GM23338 (cell line): ENCODE measurements at regions not wholly inside any gene's neighbourhood (a gene's known extent, or its start where the extent isn't known, plus 50 kb on each side); places are given as distances from the start of the nearest gene placed in this dataset.

ENCODE experiments used
- ATAC-seq: fragments of 200-7000 bp; cut with Tn5 transposase; 3 replicates; pipeline ENCODE4 v1.9.1; 2020
- DNase-seq: peaks from one replicate; pipeline ENCODE4 v3.0.0-alpha.2; 2015; ENCODE audit warnings: low spot score
- H2AFZ ChIP-seq: fragments of 200-600 bp; sonication (generic); 2 replicates; pipeline ENCODE4 v1.8.0; 2016; ENCODE audit warnings: antibody characterized with exemption, mild to moderate bottlenecking, moderate library complexity
- H3F3A ChIP-seq: fragments of 200-600 bp; sonication (generic); replicated peaks from 2 replicates; pipeline ENCODE4 v1.8.0; 2017; ENCODE audit warnings: antibody characterized with exemption, mixed run types, low read depth
- H3K27ac ChIP-seq: fragments of 200-600 bp; sonication (generic); 2 replicates; pipeline ENCODE4 v1.6.1; 2016; ENCODE audit warnings: low read depth
- H3K27me3 ChIP-seq: fragments of 200-600 bp; sonication (generic); 2 replicates; pipeline ENCODE4 v1.8.0; 2016; ENCODE audit warnings: mild to moderate bottlenecking, mixed run types, moderate library complexity; ENCODE audit not compliant: insufficient read depth
- H3K36me3 ChIP-seq: fragments of 200-600 bp; sonication (generic); 2 replicates; pipeline ENCODE4 v1.8.0; 2016; ENCODE audit warnings: mild to moderate bottlenecking; ENCODE audit not compliant: insufficient read depth
- H3K4me1 ChIP-seq: fragments of 200-600 bp; sonication (generic); 2 replicates; pipeline ENCODE4 v1.8.0; 2016; ENCODE audit warnings: mild to moderate bottlenecking, moderate library complexity; ENCODE audit not compliant: insufficient read depth
- H3K4me2 ChIP-seq: fragments of 200-600 bp; sonication (generic); 2 replicates; pipeline ENCODE4 v1.7.1; 2017; ENCODE audit warnings: mixed run types
- H3K4me3 ChIP-seq: fragments of 200-600 bp; sonication (generic); 2 replicates; pipeline ENCODE4 v1.6.1; 2016; ENCODE audit warnings: mixed run types
- H3K79me2 ChIP-seq: fragments of 200-600 bp; sonication (generic); replicated peaks from 2 replicates; pipeline ENCODE4 v1.8.0; 2017; ENCODE audit warnings: mild to moderate bottlenecking; ENCODE audit not compliant: insufficient read depth
- H3K9me2 ChIP-seq: fragments of 200-600 bp; sonication (generic); 2 replicates; pipeline ENCODE4 v1.8.0; 2017; ENCODE audit not compliant: insufficient read depth
- H4K20me1 ChIP-seq: fragments of 200-600 bp; sonication (generic); replicated peaks from 2 replicates; pipeline ENCODE4 v1.8.0; 2017; ENCODE audit warnings: mild to moderate bottlenecking; ENCODE audit not compliant: insufficient read depth
- H3K27ac Mint-ChIP-seq: 2 replicates; pipeline ENCODE4 v1.8.0; 2020; ENCODE audit warnings: inconsistent platforms, mild to moderate bottlenecking, moderate library complexity, mixed read lengths
- H3K27me3 Mint-ChIP-seq: 3 replicates; pipeline ENCODE4 v1.8.0; 2022; ENCODE audit warnings: low read depth, mild to moderate bottlenecking, moderate library complexity, mixed read lengths, inconsistent platforms; ENCODE audit not compliant: insufficient read depth, poor library complexity
- H3K36me3 Mint-ChIP-seq: 3 replicates; pipeline ENCODE4 v1.8.0; 2021; ENCODE audit warnings: low read depth, mild to moderate bottlenecking, inconsistent platforms, moderate library complexity, mixed read lengths
- H3K4me1 Mint-ChIP-seq: 3 replicates; pipeline ENCODE4 v1.8.0; 2020; ENCODE audit warnings: mild to moderate bottlenecking, inconsistent platforms, mixed read lengths
- H3K4me3 Mint-ChIP-seq: 3 replicates; pipeline ENCODE4 v1.8.0; 2021; ENCODE audit warnings: moderate library complexity, mild to moderate bottlenecking, inconsistent platforms, mixed read lengths
- H3K9me3 Mint-ChIP-seq: 3 replicates; pipeline ENCODE4 v1.8.0; 2020; ENCODE audit warnings: moderate library complexity, mild to moderate bottlenecking, inconsistent platforms, mixed read lengths
- CREB1 ChIP-seq: fragments of 250-450 bp; sonication (Bioruptor Pico); IDR thresholded peaks from 2 replicates; pipeline ENCODE4 v1.5.0; 2020; ENCODE audit warnings: low read depth, mild to moderate bottlenecking, moderate library complexity
- EZH2 ChIP-seq: fragments of 200-600 bp; sonication (generic); IDR thresholded peaks from one replicate; pipeline ENCODE4 v1.8.0; 2017; ENCODE audit warnings: antibody characterized with exemption, mild to moderate bottlenecking, low read depth; ENCODE audit not compliant: unreplicated experiment
- EZH2phosphoT487 ChIP-seq: fragments of 200-600 bp; sonication (generic); IDR thresholded peaks from one replicate; pipeline ENCODE4 v1.8.1; 2018; ENCODE audit warnings: antibody characterized with exemption; ENCODE audit not compliant: unreplicated experiment
- JUNB ChIP-seq: IDR thresholded peaks from one replicate; pipeline ENCODE4 v1.6.1; 2016; ENCODE audit warnings: antibody characterized with exemption; ENCODE audit not compliant: unreplicated experiment
- NANOG ChIP-seq: IDR thresholded peaks from 2 replicates; pipeline ENCODE4 v1.6.1; 2016; ENCODE audit warnings: antibody characterized with exemption, borderline replicate concordance
- POLR2AphosphoS5 ChIP-seq: IDR thresholded peaks from 2 replicates; pipeline ENCODE4 v1.6.1; 2016; ENCODE audit warnings: antibody characterized with exemption, low read depth
- STAT1 ChIP-seq: IDR thresholded peaks from one replicate; pipeline ENCODE4 v1.6.1; 2016; ENCODE audit warnings: antibody characterized with exemption; ENCODE audit not compliant: unreplicated experiment
- ZNF114 ChIP-seq: fragments of 250-450 bp; sonication (Bioruptor Pico); IDR thresholded peaks from 2 replicates; pipeline ENCODE4 v1.5.0; 2020; ENCODE audit warnings: mild to moderate bottlenecking, moderate library complexity
- ZNF331 ChIP-seq: fragments of 250-450 bp; sonication (Bioruptor Pico); IDR thresholded peaks from 2 replicates; pipeline ENCODE4 v1.5.0; 2020; ENCODE audit warnings: low read depth, mild to moderate bottlenecking, moderate library complexity
- TF ChIP-seq, protein P1 (sequence below): fragments of 250-450 bp; sonication (Bioruptor Pico); IDR thresholded peaks from 2 replicates; pipeline ENCODE4 v1.5.0; 2020; ENCODE audit warnings: mild to moderate bottlenecking, moderate library complexity
- TF ChIP-seq, protein P2 (sequence below), 2 experiments: fragments of 200-600 bp in 1 of 2; sonication (generic) in 1 of 2; conservative IDR thresholded peaks; 2 replicates each; pipeline versions ENCODE4 v1.5.1 to v1.6.1; 2016 to 2017; ENCODE audit warnings: antibody characterized with exemption in 2 of 2, low read depth in 2 of 2, mild to moderate bottlenecking in 2 of 2, moderate library complexity in 1 of 2
- TF ChIP-seq, protein P3 (sequence below): IDR thresholded peaks from one replicate; pipeline ENCODE4 v1.6.1; 2018; ENCODE audit warnings: antibody characterized with exemption; ENCODE audit not compliant: unreplicated experiment
- TF ChIP-seq, protein P4 (sequence below): IDR thresholded peaks from 2 replicates; pipeline ENCODE4 v1.6.1; 2016; ENCODE audit warnings: antibody characterized with exemption

DNA sequence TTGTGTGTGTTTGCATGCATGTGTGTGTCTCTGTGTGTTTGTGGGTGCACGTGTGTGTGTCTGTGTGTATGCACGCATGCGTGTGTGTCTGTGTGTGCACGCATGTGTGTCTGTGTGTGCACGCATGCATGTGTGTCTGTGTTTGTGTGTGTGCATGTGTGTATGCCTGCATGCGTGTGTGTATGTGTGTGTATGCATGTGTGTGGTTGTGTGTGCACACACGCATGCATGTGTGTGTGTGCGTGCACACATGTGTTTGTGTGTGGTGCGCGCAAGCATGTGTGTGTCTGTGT, 239.9 kb upstream of the TNRC6C start:
- ATAC-seq, result no peak
- H3K27me3 ChIP-seq, result no peaks in the 10 kb centered on the region
- Mint-ChIP-seq H3K27ac (no peak overlapping the region), H3K9me3 (peaks cover 38% of the 10 kb centered on the region), H3K4me3 (no peak overlapping the region), H3K4me1 (peaks cover 18% of the 10 kb centered on the region), H3K36me3 (peaks cover 21% of the 10 kb centered on the region), H3K27me3 (peaks cover 6% of the 10 kb centered on the region)
- no peaks in the 10 kb centered on the region for H3K79me2 ChIP-seq
- DNase-seq, result no peak
- H3K4me3 ChIP-seq, result no peak overlapping the region
- H3K4me2 ChIP-seq, result no peak overlapping the region
- H3K36me3 ChIP-seq, result peaks cover 4% of the 10 kb centered on the region; the same call in 1 of the 2 replicates
- no peaks in the 10 kb centered on the region for H4K20me1 ChIP-seq
- no peak overlapping the region for H3K27ac ChIP-seq
- peaks cover 9% of the 10 kb centered on the region for H3F3A ChIP-seq
- no peak overlapping the region for H2AFZ ChIP-seq
- peaks cover 6% of the 10 kb centered on the region; the same call in 1 of the 2 replicates for H3K4me1 ChIP-seq
- TF ChIP-seq ZNF114 (CRISPR knock-in tag) (no peak), EZH2 (no peak), NANOG (no peak), STAT1 (no peak), ZNF331 (CRISPR knock-in tag) (no peak), POLR2AphosphoS5 (no peak), CREB1 (no peak), JUNB (no peak), EZH2phosphoT487 (no peak)
- TF ChIP-seq, protein P1, sequence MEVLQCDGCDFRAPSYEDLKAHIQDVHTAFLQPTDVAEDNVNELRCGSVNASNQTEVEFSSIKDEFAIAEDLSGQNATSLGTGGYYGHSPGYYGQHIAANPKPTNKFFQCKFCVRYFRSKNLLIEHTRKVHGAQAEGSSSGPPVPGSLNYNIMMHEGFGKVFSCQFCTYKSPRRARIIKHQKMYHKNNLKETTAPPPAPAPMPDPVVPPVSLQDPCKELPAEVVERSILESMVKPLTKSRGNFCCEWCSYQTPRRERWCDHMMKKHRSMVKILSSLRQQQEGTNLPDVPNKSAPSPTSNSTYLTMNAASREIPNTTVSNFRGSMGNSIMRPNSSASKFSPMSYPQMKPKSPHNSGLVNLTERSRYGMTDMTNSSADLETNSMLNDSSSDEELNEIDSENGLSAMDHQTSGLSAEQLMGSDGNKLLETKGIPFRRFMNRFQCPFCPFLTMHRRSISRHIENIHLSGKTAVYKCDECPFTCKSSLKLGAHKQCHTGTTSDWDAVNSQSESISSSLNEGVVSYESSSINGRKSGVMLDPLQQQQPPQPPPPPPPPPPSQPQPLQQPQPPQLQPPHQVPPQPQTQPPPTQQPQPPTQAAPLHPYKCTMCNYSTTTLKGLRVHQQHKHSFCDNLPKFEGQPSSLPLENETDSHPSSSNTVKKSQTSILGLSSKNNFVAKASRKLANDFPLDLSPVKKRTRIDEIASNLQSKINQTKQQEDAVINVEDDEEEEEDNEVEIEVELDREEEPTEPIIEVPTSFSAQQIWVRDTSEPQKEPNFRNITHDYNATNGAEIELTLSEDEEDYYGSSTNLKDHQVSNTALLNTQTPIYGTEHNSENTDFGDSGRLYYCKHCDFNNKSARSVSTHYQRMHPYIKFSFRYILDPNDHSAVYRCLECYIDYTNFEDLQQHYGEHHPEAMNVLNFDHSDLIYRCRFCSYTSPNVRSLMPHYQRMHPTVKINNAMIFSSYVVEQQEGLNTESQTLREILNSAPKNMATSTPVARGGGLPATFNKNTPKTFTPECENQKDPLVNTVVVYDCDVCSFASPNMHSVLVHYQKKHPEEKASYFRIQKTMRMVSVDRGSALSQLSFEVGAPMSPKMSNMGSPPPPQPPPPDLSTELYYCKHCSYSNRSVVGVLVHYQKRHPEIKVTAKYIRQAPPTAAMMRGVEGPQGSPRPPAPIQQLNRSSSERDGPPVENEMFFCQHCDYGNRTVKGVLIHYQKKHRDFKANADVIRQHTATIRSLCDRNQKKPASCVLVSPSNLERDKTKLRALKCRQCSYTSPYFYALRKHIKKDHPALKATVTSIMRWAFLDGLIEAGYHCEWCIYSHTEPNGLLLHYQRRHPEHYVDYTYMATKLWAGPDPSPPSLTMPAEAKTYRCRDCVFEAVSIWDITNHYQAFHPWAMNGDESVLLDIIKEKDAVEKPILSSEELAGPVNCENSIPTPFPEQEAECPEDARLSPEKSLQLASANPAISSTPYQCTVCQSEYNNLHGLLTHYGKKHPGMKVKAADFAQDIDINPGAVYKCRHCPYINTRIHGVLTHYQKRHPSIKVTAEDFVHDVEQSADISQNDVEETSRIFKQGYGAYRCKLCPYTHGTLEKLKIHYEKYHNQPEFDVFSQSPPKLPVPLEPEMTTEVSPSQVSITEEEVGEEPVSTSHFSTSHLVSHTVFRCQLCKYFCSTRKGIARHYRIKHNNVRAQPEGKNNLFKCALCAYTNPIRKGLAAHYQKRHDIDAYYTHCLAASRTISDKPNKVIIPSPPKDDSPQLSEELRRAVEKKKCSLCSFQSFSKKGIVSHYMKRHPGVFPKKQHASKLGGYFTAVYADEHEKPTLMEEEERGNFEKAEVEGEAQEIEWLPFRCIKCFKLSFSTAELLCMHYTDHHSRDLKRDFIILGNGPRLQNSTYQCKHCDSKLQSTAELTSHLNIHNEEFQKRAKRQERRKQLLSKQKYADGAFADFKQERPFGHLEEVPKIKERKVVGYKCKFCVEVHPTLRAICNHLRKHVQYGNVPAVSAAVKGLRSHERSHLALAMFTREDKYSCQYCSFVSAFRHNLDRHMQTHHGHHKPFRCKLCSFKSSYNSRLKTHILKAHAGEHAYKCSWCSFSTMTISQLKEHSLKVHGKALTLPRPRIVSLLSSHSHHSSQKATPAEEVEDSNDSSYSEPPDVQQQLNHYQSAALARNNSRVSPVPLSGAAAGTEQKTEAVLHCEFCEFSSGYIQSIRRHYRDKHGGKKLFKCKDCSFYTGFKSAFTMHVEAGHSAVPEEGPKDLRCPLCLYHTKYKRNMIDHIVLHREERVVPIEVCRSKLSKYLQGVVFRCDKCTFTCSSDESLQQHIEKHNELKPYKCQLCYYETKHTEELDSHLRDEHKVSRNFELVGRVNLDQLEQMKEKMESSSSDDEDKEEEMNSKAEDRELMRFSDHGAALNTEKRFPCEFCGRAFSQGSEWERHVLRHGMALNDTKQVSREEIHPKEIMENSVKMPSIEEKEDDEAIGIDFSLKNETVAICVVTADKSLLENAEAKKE, result no peak
- TF ChIP-seq, protein P2, sequence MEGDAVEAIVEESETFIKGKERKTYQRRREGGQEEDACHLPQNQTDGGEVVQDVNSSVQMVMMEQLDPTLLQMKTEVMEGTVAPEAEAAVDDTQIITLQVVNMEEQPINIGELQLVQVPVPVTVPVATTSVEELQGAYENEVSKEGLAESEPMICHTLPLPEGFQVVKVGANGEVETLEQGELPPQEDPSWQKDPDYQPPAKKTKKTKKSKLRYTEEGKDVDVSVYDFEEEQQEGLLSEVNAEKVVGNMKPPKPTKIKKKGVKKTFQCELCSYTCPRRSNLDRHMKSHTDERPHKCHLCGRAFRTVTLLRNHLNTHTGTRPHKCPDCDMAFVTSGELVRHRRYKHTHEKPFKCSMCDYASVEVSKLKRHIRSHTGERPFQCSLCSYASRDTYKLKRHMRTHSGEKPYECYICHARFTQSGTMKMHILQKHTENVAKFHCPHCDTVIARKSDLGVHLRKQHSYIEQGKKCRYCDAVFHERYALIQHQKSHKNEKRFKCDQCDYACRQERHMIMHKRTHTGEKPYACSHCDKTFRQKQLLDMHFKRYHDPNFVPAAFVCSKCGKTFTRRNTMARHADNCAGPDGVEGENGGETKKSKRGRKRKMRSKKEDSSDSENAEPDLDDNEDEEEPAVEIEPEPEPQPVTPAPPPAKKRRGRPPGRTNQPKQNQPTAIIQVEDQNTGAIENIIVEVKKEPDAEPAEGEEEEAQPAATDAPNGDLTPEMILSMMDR (conservative IDR thresholded peaks at IDR 0.05; ENCODE audit: low read depth in 2 of 2), result no peak
- TF ChIP-seq, protein P3, sequence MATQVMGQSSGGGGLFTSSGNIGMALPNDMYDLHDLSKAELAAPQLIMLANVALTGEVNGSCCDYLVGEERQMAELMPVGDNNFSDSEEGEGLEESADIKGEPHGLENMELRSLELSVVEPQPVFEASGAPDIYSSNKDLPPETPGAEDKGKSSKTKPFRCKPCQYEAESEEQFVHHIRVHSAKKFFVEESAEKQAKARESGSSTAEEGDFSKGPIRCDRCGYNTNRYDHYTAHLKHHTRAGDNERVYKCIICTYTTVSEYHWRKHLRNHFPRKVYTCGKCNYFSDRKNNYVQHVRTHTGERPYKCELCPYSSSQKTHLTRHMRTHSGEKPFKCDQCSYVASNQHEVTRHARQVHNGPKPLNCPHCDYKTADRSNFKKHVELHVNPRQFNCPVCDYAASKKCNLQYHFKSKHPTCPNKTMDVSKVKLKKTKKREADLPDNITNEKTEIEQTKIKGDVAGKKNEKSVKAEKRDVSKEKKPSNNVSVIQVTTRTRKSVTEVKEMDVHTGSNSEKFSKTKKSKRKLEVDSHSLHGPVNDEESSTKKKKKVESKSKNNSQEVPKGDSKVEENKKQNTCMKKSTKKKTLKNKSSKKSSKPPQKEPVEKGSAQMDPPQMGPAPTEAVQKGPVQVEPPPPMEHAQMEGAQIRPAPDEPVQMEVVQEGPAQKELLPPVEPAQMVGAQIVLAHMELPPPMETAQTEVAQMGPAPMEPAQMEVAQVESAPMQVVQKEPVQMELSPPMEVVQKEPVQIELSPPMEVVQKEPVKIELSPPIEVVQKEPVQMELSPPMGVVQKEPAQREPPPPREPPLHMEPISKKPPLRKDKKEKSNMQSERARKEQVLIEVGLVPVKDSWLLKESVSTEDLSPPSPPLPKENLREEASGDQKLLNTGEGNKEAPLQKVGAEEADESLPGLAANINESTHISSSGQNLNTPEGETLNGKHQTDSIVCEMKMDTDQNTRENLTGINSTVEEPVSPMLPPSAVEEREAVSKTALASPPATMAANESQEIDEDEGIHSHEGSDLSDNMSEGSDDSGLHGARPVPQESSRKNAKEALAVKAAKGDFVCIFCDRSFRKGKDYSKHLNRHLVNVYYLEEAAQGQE, result no peak
- TF ChIP-seq, protein P4, sequence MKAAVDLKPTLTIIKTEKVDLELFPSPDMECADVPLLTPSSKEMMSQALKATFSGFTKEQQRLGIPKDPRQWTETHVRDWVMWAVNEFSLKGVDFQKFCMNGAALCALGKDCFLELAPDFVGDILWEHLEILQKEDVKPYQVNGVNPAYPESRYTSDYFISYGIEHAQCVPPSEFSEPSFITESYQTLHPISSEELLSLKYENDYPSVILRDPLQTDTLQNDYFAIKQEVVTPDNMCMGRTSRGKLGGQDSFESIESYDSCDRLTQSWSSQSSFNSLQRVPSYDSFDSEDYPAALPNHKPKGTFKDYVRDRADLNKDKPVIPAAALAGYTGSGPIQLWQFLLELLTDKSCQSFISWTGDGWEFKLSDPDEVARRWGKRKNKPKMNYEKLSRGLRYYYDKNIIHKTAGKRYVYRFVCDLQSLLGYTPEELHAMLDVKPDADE, result no peak
- no peaks in the 10 kb centered on the region for H3K9me2 ChIP-seq
